Dermis blood vessel endothelial cell (primary cell): ENCODE measurements at regions not wholly inside any gene's neighbourhood (a gene's known extent, or its start where the extent isn't known, plus 50 kb on each side); places are given as distances from the start of the nearest gene placed in this dataset.

Source experiments
- DNase-seq: peaks from one replicate; pipeline ENCODE4 v3.0.0; 2010

DNA sequence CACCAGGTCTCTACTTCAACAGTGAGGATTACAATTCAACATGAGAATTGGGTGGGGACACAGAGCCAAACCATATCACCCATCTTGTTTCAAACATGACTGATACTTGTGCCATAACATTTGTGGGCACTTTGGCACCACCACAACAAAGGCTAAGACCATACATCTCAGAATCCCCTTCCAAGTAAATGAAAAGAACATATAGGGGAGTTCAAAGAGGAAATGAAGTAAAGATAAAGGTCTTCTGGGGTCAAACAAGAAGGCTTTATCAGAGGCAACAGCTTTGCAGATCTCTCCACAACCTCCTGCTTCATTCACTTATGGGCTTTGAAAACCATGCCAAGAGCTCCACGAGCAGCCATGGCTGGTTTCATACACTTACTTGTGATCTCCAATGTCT is 122.7 kb downstream of the ANKRD50 start:
- no peak for DNase-seq

DNA sequence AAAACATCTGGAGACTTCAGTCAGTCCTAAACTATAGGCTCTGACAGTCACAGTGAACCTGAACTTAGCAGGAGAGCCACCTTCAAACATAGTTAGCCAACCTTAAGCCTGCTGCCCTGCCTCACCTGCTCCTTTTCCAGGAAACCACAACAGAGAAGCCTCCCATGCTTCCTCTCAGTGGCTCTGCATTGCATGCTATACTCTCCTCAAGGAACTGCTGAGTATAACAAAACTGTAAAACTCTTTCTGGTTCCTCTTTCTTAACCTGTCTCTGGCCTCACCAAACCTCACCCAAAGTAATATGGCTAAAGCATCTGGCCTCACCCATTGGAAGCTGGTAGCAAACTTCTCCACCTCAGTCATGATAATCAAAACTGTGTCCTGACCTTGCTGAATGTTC is 122.1 kb downstream of the ANKRD50 start:
- no peak for DNase-seq

DNA sequence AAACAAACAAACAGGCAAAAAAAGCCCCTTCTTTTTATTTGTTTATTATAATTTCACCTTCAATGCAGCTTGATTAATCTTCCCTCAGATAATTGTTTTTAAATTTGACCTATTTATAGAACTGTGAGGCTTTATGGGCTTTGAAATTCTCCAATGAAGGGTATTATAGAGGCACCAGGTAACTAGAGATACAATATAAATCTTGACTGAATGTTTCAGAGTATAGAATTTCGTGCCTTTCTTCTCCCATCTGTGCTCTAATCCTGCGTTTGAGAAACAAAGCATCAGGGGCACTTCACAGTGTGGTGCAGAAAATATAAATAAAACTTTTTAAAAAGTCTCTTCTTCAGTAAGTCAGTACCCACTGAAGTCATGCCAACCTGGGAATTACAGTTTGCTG is 120.9 kb downstream of the ANKRD50 start:
- no peak for DNase-seq

DNA sequence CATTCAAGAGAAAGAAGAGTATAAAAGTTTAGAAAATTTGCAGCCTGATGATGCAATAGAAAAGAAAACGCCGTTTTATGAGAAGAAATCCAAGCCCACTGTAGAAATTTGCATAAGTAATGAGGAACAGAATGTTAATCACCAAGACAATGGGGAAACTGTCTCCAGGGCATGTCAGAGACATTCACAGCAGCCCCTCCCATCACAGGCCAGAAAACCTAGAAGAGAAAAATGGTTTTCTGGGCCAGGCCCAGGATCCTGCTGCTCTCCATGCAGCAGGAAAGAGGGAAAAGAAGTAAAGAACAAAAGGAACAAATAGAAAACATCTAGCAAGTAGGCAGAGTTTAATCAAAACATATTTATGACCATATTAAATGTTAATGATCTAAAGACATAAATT is 119.0 kb downstream of the ANKRD50 start:
- no peak for DNase-seq

DNA sequence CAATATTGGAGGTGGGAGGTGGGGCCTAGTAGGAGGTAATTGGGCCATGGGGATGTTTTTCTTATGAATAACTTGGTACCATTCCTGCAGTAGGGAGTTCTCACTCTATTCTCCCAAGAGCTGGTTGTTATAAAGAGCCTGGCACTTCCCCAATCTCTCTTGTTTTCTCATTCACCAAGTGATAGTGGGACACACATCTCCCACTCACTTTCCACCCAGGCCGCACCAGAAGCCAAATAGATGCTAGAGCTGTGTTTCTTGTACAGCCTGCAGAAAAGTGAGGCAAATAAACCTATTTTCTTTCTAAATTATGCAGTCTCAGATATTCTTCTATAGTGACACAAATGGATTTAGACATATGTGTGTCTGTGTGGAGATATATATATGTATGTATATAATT is 117.6 kb downstream of the ANKRD50 start:
- DNase-seq = no peak

DNA sequence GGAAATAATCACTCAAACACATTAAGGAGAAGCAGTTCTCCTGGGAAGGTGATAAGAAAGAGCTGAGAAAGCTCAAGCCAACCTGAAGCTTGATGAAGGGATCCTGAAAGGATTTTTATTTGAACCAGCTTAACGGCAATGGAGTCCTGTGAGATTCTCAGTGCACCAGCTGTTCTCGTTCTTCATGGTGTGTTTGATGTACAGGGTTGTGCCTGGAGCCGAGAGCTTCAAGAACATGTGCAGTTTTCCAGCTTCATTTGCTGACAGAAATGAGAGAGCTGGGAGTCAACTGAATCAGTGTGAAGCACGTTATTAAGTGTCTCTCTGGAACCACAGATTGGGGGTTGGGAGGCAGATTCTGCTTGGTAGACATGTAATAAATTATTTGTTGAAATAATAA is 115.7 kb downstream of the ANKRD50 start:
- no peak for DNase-seq

DNA sequence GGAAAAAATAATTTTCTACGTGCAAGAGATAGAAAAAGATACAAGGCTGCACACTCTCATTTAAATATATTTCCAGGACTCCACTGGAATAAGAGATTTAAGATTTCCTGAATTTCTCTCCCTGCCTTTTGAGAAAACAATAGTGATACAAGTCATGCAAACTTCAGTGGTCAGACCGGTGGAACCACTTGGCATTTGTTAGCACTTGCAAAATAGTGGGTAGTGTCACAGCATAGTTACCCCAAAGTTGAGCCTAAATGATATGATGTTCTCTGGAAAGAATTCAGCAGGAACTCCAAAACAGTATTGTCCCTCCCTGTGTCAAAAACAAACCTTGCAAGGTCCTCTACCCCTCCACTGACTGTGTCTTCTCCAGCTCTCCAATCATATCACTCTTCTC is 102.3 kb downstream of the ANKRD50 start:
- no peak for DNase-seq
